ENCODE measurements at regions not wholly inside any gene's neighbourhood (a gene's known extent, or its start where the extent isn't known, plus 50 kb on each side); places are given as distances from the start of the nearest gene placed in this dataset.

DNA sequence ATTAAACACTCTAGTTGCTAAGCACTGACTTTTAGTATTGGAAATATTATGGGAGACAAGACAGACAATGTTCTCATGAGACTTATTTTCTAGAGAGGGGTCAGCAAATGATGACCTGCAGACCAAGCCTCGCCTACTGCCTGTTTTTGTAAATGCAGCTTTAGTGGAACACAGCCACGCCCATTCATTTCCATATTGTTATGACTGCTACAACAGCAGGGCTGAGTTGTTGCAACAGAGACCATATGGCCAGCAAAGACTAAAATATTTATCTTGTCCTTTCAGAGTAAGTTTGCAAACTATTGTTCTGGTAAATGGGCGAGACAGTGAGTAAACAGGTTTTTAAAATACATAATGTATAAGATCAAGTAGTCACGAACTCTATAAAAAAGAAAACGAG is 570.2 kb downstream of the NTRK3 start:
- TF ChIP-seq POLR2A (IDR thresholded peaks at IDR 0.05) (no peak), POLR2AphosphoS5 (IDR thresholded peaks at IDR 0.05) (no peak)
- TF ChIP-seq, protein P1, sequence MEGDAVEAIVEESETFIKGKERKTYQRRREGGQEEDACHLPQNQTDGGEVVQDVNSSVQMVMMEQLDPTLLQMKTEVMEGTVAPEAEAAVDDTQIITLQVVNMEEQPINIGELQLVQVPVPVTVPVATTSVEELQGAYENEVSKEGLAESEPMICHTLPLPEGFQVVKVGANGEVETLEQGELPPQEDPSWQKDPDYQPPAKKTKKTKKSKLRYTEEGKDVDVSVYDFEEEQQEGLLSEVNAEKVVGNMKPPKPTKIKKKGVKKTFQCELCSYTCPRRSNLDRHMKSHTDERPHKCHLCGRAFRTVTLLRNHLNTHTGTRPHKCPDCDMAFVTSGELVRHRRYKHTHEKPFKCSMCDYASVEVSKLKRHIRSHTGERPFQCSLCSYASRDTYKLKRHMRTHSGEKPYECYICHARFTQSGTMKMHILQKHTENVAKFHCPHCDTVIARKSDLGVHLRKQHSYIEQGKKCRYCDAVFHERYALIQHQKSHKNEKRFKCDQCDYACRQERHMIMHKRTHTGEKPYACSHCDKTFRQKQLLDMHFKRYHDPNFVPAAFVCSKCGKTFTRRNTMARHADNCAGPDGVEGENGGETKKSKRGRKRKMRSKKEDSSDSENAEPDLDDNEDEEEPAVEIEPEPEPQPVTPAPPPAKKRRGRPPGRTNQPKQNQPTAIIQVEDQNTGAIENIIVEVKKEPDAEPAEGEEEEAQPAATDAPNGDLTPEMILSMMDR (IDR thresholded peaks at IDR 0.05), result no peak

Measured in prostate gland (tissue), 2 donors.